ENCODE measurements at regions not wholly inside any gene's neighbourhood (a gene's known extent, or its start where the extent isn't known, plus 50 kb on each side); places are given as distances from the start of the nearest gene placed in this dataset.

GRCh38 chr20:19807946-19808330 lies 49.9 kb downstream of the RIN2 start:
- DNase-seq = no peak
- TF ChIP-seq CTCF (IDR thresholded peaks at IDR 0.05) (no peak), POLR2A (IDR thresholded peaks at IDR 0.05) (no peak)
- Histone ChIP-seq H3K4me3 (no peak overlapping the region), H3K9me3 (replicated peaks in 1 of 3) (no peaks in the 10 kb centered on the region), H3K27ac (no peak overlapping the region), H3K27me3 (no peaks in the 10 kb centered on the region), H3K36me3 (replicated peaks in 1 of 2) (no peaks in the 10 kb centered on the region), H3K4me1 (replicated peaks in 1 of 2) (peaks cover 11 to 12% of the 10 kb centered on the region in 2 donors)
- WGBS, 4 donors = 73 to 77% (median 75%) methylated on average over 6 of the region's 6 CpGs
- intact Hi-C loops (cut with DNase I) = no loop called here

GRCh38 chr20:19808498-19808897 lies 50.4 kb downstream of the RIN2 start:
- H3K4me3 ChIP-seq = no peak overlapping the region
- intact Hi-C loops (cut with DNase I) = no loop called here
- no peak for TF ChIP-seq POLR2A (IDR thresholded peaks at IDR 0.05)
- no peak for TF ChIP-seq CTCF (IDR thresholded peaks at IDR 0.05)
- no peak overlapping the region for H3K27ac ChIP-seq
- peaks cover 12 to 16% of the 10 kb centered on the region in 2 donors for H3K4me1 ChIP-seq (replicated peaks in 1 of 2)
- 88 to 98% (median 97%) methylated on average over 1 to 8 of the region's 8 CpGs for WGBS, 4 donors
- DNase-seq = no peak
- H3K36me3 ChIP-seq (replicated peaks in 1 of 2) = no peaks in the 10 kb centered on the region
- H3K9me3 ChIP-seq (replicated peaks in 1 of 3) = no peaks in the 10 kb centered on the region
- no peaks in the 10 kb centered on the region for H3K27me3 ChIP-seq

- TF ChIP-seq CTCF (IDR thresholded peaks at IDR 0.05) = no peak
- TF ChIP-seq POLR2A (IDR thresholded peaks at IDR 0.05) = no peak
- H3K27me3 ChIP-seq = no peaks in the 10 kb centered on the region
- no peak overlapping the region for H3K4me3 ChIP-seq
- H3K27ac ChIP-seq = no peak overlapping the region
- intact Hi-C loops (cut with DNase I) = no loop called here
- no peak for DNase-seq
- WGBS, 4 donors = 93 to 95% (median 95%) methylated on average over 9 of the region's 9 CpGs
- no peaks in the 10 kb centered on the region for H3K36me3 ChIP-seq (replicated peaks in 1 of 2)
- no peaks in the 10 kb centered on the region for H3K9me3 ChIP-seq (replicated peaks in 1 of 3)
- peaks cover 22 to 23% of the 10 kb centered on the region in 2 donors for H3K4me1 ChIP-seq (replicated peaks in 1 of 2)
Measured at GRCh38 chr20:19809505-19809904, 51.4 kb downstream of the RIN2 start.

- Histone ChIP-seq H3K4me3 (no peak overlapping the region), H3K9me3 (replicated peaks in 1 of 3) (no peaks in the 10 kb centered on the region), H3K27me3 (no peaks in the 10 kb centered on the region), H3K27ac (no peak overlapping the region), H3K36me3 (replicated peaks in 1 of 2) (no peaks in the 10 kb centered on the region), H3K4me1 (replicated peaks in 1 of 2) (peaks cover 38 to 39% of the 10 kb centered on the region in 2 donors)
- DNase-seq = no peak
- 90 to 94% (median 92%) methylated on average over 8 of the region's 8 CpGs for WGBS, 4 donors
- TF ChIP-seq CTCF (IDR thresholded peaks at IDR 0.05) (no peak), POLR2A (IDR thresholded peaks at IDR 0.05) (no peak)
- intact Hi-C loops (cut with DNase I) = no loop called here
Measured at GRCh38 chr20:19811231-19811630, 53.2 kb downstream of the RIN2 start.

All from adrenal gland (tissue), 9 donors.